GM12873 (cell line): ENCODE measurements at regions not wholly inside any gene's neighbourhood (a gene's known extent, or its start where the extent isn't known, plus 50 kb on each side); places are given as distances from the start of the nearest gene placed in this dataset.

Source experiments
- TF ChIP-seq, protein P1 (sequence below): IDR thresholded peaks from 2 replicates; pipeline ENCODE4 v1.5.1; 2012; ENCODE audit warnings: low read depth, mild to moderate bottlenecking, moderate library complexity, low read length, control low read depth; ENCODE audit not compliant: insufficient read depth; ENCODE audit errors: missing control alignments

DNA sequence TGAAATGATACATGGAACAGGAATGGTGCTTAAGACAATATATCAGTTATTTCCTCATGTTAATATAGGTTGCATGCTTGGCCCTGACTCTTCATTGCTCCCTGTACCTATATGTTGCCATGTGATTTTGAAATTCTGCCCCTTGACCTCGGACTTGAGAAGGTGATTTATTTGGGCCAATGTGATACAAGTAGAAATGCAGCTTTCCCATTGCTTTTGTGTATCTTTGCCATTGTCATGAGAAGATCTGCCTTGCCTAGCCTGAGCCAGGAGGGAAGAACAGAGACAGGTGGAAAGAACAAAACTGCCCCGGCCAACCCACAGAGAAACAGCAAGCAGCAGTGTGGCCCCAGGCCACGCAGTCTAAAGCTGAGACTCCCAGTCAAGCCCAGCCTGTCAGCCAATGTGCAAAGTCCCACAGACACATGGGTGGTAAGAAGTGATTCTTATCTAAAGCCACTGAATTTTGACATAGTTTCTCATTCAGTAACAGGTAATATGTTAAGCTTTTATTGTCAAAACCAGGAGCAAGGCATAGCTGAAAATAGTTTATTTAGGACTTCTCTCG, 245.7 kb upstream of the RND3 start:
- TF ChIP-seq, protein P1, sequence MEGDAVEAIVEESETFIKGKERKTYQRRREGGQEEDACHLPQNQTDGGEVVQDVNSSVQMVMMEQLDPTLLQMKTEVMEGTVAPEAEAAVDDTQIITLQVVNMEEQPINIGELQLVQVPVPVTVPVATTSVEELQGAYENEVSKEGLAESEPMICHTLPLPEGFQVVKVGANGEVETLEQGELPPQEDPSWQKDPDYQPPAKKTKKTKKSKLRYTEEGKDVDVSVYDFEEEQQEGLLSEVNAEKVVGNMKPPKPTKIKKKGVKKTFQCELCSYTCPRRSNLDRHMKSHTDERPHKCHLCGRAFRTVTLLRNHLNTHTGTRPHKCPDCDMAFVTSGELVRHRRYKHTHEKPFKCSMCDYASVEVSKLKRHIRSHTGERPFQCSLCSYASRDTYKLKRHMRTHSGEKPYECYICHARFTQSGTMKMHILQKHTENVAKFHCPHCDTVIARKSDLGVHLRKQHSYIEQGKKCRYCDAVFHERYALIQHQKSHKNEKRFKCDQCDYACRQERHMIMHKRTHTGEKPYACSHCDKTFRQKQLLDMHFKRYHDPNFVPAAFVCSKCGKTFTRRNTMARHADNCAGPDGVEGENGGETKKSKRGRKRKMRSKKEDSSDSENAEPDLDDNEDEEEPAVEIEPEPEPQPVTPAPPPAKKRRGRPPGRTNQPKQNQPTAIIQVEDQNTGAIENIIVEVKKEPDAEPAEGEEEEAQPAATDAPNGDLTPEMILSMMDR: no peak

DNA sequence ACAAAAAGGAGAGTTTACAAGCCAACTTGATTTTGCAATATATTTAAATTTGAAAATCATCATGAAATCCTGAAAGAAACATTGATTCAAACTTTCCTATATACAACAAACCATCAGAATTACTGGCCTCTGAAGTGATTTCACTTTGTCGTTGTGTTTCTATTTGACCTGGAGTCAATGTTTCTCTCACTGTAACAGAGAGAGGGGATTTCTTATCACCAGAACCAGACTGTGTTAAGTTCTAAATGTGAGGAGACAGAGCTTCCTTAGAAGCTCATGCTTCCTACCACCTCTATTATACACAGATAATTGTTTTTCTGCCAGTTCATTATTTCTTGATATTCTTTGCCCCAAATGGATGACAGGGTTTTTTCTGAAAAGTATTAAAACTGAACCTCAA, 245.0 kb upstream of the RND3 start:
- TF ChIP-seq, protein P1: no peak

DNA sequence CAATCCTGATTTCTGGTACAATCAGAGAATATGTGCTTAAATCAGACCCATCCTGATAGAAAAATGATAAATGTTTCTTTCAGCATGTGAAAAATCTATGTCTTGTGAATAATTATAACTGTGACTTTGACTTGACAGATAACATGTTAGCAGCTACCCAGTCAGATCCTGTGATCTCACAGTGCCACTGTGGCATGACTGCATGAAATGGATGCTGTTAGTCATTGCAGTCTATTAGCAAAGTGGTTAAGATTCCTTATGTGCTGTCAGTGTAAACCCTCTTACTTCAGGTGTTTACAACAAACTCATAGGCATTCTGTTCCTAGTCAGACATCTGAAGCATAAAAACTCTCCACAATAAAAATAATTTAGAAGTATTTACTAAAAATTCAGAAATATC, 244.6 kb upstream of the RND3 start:
- TF ChIP-seq, protein P1: no peak

DNA sequence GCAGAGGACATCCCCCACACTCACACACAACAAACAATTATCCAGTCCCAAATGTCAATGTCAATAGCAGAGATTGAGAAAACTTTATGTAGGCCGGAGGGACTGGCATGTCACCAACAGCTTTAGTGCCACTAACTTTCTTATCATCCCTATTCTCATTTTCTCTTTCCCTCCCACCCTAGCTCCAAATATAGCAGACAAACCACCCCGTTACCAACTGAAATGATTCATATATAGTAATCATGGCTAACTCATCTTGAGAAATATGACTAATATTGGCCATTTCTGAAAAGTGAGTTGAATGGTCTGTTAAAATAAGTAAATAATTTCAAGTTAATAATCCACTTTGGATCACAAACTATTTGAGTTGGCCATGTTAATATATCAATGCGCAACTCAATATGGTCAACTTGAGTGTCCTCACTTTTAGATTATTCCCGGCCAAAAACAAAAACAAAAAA, 242.1 kb upstream of the RND3 start:
- TF ChIP-seq, protein P1: no peak

DNA sequence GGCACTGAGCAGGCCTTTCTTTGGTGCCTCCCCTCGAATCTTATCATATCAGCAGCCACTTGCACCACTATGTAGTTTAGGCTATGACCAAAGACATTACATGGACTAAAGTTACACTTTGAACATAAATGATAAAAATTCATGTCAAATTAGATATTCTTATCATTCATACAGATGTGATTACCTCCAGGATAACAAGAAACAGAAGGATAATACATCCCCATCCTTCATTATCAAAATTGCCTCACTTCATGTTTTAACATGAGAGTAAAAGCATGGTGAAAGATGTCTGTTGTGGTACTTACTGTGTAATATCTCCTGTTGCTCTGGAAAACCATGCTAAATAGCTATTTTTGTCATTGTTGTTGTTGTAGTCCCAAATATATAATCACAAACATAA, 230.8 kb upstream of the RND3 start:
- TF ChIP-seq, protein P1: no peak

DNA sequence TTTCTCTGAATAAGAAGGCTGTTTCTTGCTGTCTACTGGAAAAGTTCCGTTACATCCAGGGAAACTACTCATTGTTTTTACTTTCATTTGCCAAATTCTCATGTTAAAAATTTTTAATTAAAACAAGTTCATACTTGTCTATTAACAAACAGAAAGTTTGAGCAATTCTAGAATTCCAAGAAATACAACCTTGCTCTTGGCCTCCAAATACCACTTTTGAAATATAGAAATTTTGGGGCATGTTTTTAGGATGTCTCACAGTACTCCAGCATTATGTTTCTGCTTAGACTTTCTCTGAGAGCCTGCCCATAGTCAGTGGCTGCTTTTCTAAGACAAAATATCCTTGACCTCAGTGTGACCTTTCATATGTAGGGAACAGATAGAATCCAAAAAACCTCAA, 228.7 kb upstream of the RND3 start:
- TF ChIP-seq, protein P1: no peak

DNA sequence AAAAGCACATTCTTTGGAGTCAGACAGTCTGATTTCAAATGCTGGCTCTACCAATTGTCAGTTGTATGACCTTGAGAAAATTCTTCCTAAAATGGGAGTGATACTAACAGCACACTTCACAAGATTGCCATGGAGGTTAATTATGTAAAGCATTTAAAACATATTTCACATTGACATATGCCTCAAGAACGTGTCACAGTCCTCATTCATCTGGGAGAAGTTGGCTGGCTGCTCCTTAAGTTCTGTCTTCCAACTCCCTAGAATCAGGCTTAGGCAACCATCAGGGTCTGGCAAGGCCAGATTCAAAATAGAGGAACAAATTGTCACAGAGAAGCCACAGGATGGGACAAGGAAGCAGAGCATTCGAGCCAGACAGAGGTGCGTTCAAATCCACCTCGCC, 228.0 kb upstream of the RND3 start:
- TF ChIP-seq, protein P1: no peak
